GM12874 (cell line): ENCODE measurements at regions not wholly inside any gene's neighbourhood (a gene's known extent, or its start where the extent isn't known, plus 50 kb on each side); places are given as distances from the start of the nearest gene placed in this dataset.

Experiments
- CTCF ChIP-seq: IDR thresholded peaks from 2 replicates; pipeline ENCODE4 v1.5.1; 2011; ENCODE audit warnings: low read depth, mild to moderate bottlenecking, control low read depth, low read length, moderate library complexity; ENCODE audit not compliant: insufficient read depth

- TF ChIP-seq CTCF, result no peak
These were observed 51.9 kb upstream of the GJA8 start for GRCh38 chr1:147850737-147851136.

GRCh38 chr1:147851149-147851548 lies 51.4 kb upstream of the GJA8 start:
- TF ChIP-seq CTCF, result no peak

- TF ChIP-seq CTCF, result no peak
These were observed 49.8 kb upstream of the GJA8 start for GRCh38 chr1:147852706-147853225.
